K562 (cell line): ENCODE measurements at regions not wholly inside any gene's neighbourhood (a gene's known extent, or its start where the extent isn't known, plus 50 kb on each side); places are given as distances from the start of the nearest gene placed in this dataset.

Experiments
- ATAC-seq: fragments of 200-7000 bp; cut with Tn5 transposase; 3 replicates; pipeline ENCODE4 v1.9.1; 2020; ENCODE audit warnings: moderate library complexity
- BruUV-seq: library from RNA; stranded (reverse); fragments of 400-500 nt; replicated peaks from 2 replicates; lab custom pipeline; 2021; lab: Mats Ljungman, UMichigan
- CTCF ChIA-PET: fragments of 300-600 bp; formaldehyde crosslinking; extraction: SDS; loops from one replicate; lab custom pipeline; 2021; ENCODE audit warnings: low intra/inter-chr PET ratio; lab: Yijun Ruan, JAX
- POLR2A ChIA-PET: fragments of 300-600, 350-650 bp; sonication (Branson Sonifier 250); formaldehyde crosslinking; extraction: SDS; loops from one replicate; lab custom pipeline; 2021; ENCODE audit warnings: antibody characterized with exemption, inconsistent platforms; lab: Yijun Ruan, JAX
- DNase-seq, 4 experiments: peaks; one replicate each; pipeline versions ENCODE4 v3.0.0 to v3.0.0-alpha.2; 2011 to 2018; ENCODE audit warnings: low spot score in 3 of 4, mixed read lengths in 3 of 4; ENCODE audit errors: extremely low read depth in 1 of 4
- FAIRE-seq: peaks from 2 replicates; lab custom pipeline; 2011; peaks lifted over from hg19 to GRCh38; lab: Jason Lieb, UNC
- H2AFZ ChIP-seq: 2 replicates; pipeline ENCODE4 v1.6.0; 2011; ENCODE audit warnings: low read depth, low read length, control low read depth, inconsistent platforms
- H3K27ac ChIP-seq: fragments of 200-600 bp; 3 replicates; pipeline ENCODE4 v1.8.0; 2011; ENCODE audit warnings: low read depth, mild to moderate bottlenecking, control low read depth, inconsistent platforms, low read length, moderate library complexity, mixed read lengths; ENCODE audit errors: extremely low read depth
- H3K27me3 ChIP-seq, 2 experiments: fragments of 300-600 bp in 1 of 2; 2 replicates in 1 of 2; 3 replicates in 1 of 2; pipeline versions ENCODE4 v1.6.0 to v1.8.0; 2011; ENCODE audit warnings: inconsistent platforms in 2 of 2, low read length in 2 of 2, mild to moderate bottlenecking in 1 of 2, mixed read lengths in 1 of 2, moderate library complexity in 1 of 2; ENCODE audit not compliant: control insufficient read depth in 2 of 2, insufficient read depth in 2 of 2
- H3K36me3 ChIP-seq: fragments of 300-600 bp; 3 replicates; pipeline ENCODE4 v1.8.0; 2011; ENCODE audit warnings: mild to moderate bottlenecking, low read length, inconsistent platforms; ENCODE audit not compliant: control insufficient read depth, insufficient read depth
- H3K4me1 ChIP-seq, 2 experiments: fragments of 200-600 bp in 1 of 2; replicated peaks in 1 of 2; 2 replicates in 1 of 2; 3 replicates in 1 of 2; pipeline versions ENCODE4 v1.5.1 to v1.8.0; 2011; ENCODE audit warnings: inconsistent platforms in 2 of 2, low read length in 2 of 2, mild to moderate bottlenecking in 1 of 2, mixed read lengths in 1 of 2, moderate library complexity in 1 of 2; ENCODE audit not compliant: control insufficient read depth in 2 of 2, insufficient read depth in 2 of 2
- H3K4me2 ChIP-seq: 2 replicates; pipeline ENCODE4 v1.6.1; 2011; ENCODE audit warnings: low read length, control low read depth, inconsistent platforms, mixed read lengths; ENCODE audit not compliant: insufficient read depth
- H3K4me3 ChIP-seq: fragments of 200-600 bp; sonication (generic), shearing (Covaris generic); 2 replicates; pipeline ENCODE4 v1.5.1; 2016; ENCODE audit warnings: control low read depth, inconsistent platforms
- H3K79me2 ChIP-seq: fragments of 200-600 bp; 3 replicates; pipeline ENCODE4 v1.8.0; 2011; ENCODE audit warnings: low read length, inconsistent platforms; ENCODE audit not compliant: control insufficient read depth, insufficient read depth
- H3K9ac ChIP-seq, 2 experiments: 2 replicates each; pipeline versions ENCODE4 v1.6.0 to v1.6.1; 2011; ENCODE audit warnings: low read depth in 2 of 2, low read length in 2 of 2, control low read depth in 1 of 2, inconsistent platforms in 1 of 2, mild to moderate bottlenecking in 1 of 2, mixed read lengths in 1 of 2; ENCODE audit not compliant: insufficient read depth in 1 of 2
- H3K9me1 ChIP-seq: one replicate; pipeline ENCODE4 v1.6.0; 2011; ENCODE audit warnings: inconsistent platforms, mild to moderate bottlenecking, low read length, moderate library complexity; ENCODE audit not compliant: control insufficient read depth, insufficient read depth
- H3K9me3 ChIP-seq: replicated peaks from 2 replicates; pipeline ENCODE4 v1.5.1; 2011; ENCODE audit warnings: low read depth, low read length, inconsistent platforms; ENCODE audit not compliant: control insufficient read depth, insufficient read depth
- H4K20me1 ChIP-seq: replicated peaks from 2 replicates; pipeline ENCODE4 v1.6.1; 2011; ENCODE audit warnings: low read length, inconsistent platforms, mixed read lengths; ENCODE audit not compliant: control insufficient read depth, insufficient read depth
- BRCA1 ChIP-seq, 2 experiments: fragments of 450-650 bp in 1 of 2; sonication (generic) in 1 of 2; formaldehyde crosslinking in 1 of 2; IDR thresholded peaks; 2 replicates each; pipeline versions ENCODE4 v1.5.0 to v1.6.1; 2017 to 2020; ENCODE audit warnings: mild to moderate bottlenecking in 1 of 2, missing genetic modification reagents in 1 of 2
- DPF2 ChIP-seq: fragments of 450-650 bp; IDR thresholded peaks from 2 replicates; pipeline ENCODE4 v1.6.1; 2016
- KDM1A ChIP-seq, 2 experiments: fragments of 450-650 bp; IDR thresholded peaks; 2 replicates each; pipeline ENCODE4 v1.6.1; 2016; ENCODE audit warnings: mild to moderate bottlenecking in 2 of 2
- NFYB ChIP-seq: IDR thresholded peaks from 2 replicates; pipeline ENCODE4 v1.6.1; 2011; ENCODE audit warnings: mild to moderate bottlenecking, moderate library complexity; ENCODE audit not compliant: insufficient read length; ENCODE audit errors: extremely low read depth
- NR2C2 ChIP-seq, 2 experiments: fragments of 200-800 bp in 1 of 2; sonication (Bioruptor generic) in 1 of 2; sonication (generic) in 1 of 2; formaldehyde crosslinking in 1 of 2; IDR thresholded peaks; 2 replicates each; pipeline versions ENCODE4 v1.6.1 to v1.8.0; 2016 to 2022; ENCODE audit warnings: mild to moderate bottlenecking in 1 of 2, missing compliant biosample characterization in 1 of 2, missing genetic modification characterization in 1 of 2, missing genetic modification reagents in 1 of 2
- SMARCA4 ChIP-seq: fragments of 450-650 bp; IDR thresholded peaks from 2 replicates; pipeline ENCODE4 v1.6.1; 2016
- SMARCE1 ChIP-seq: fragments of 450-650 bp; IDR thresholded peaks from 2 replicates; pipeline ENCODE4 v1.7.1; 2016; ENCODE audit warnings: mild to moderate bottlenecking
- STAG1 ChIP-seq: sonication (generic); formaldehyde crosslinking; IDR thresholded peaks from 2 replicates; pipeline ENCODE4 v1.5.0; 2020; ENCODE audit warnings: missing genetic modification reagents, borderline replicate concordance
- ZBTB1 ChIP-seq: sonication (generic); formaldehyde crosslinking; IDR thresholded peaks from 2 replicates; pipeline ENCODE4 v1.8.1; 2023; ENCODE audit warnings: missing genetic modification reagents, low read depth, mild to moderate bottlenecking, borderline replicate concordance
- ZNF217 ChIP-seq: sonication (generic); formaldehyde crosslinking; IDR thresholded peaks from 2 replicates; pipeline ENCODE4 v1.8.0; 2022; ENCODE audit warnings: mild to moderate bottlenecking, missing genetic modification reagents
- WGBS: fragments of 100-300 bp; shearing (Covaris generic); methylation state at CpG from one replicate; pipeline ENCODE4 v1.1.6; 2016; ENCODE audit warnings: low coverage, mixed read lengths; ENCODE audit not compliant: insufficient coverage; ENCODE audit errors: missing lambda C conversion rate; 5-methylcytosine and 5-hydroxymethylcytosine counted together
- in situ Hi-C: fragments of 300-500 bp; cut with MboI; formaldehyde crosslinking; loops from 4 replicates; pipeline ENCODE4 v1.15.0; 2018; ENCODE audit warnings: inconsistent platforms, mixed read lengths
- intact Hi-C: fragments of 100-400 bp; cut with micrococcal nuclease; formaldehyde crosslinking; loops from 2 replicates; pipeline ENCODE4 v1.14.2; 2022
- TF ChIP-seq, protein P1 (sequence below), 2 experiments: fragments of 450-650 bp; IDR thresholded peaks; 2 replicates each; pipeline ENCODE4 v1.6.1; 2018; ENCODE audit warnings: mild to moderate bottlenecking in 2 of 2, low read depth in 1 of 2; ENCODE audit not compliant: partially characterized antibody in 2 of 2

DNA sequence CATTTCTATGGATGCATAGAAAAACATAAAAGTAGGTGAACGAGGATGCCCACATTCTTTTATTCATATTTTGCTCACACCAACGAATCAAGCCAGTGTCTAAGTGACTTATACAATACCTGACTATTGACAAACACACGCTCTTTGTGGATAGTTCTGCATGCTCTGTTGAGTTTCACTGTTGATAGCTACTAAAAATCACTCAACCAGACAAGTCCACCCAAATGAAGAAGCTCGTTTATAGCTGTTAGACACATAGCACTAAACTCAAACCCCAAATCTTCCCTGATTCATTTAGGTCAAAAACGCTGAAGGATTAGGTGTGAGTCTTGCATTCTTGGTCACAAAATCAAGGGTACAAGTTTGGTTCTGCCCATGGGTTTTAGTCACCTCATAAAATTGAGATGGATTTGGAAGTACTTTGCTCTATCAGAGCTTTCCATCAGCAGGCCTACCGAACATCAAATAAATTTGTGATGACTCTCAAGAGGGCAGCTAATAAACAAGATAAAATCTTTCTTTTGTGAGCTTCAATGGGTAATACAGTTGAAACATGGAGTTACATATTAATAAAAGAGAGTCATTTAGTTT is 92.7 kb upstream of the ETAA1 start:
- ChIA-PET POLR2A (no interaction called here), CTCF (no interaction called here)
- TF ChIP-seq STAG1 (no peak), KDM1A (IDR thresholded peaks at IDR 0.05) (no peak)
- H3K36me3 ChIP-seq = no peaks in the 10 kb centered on the region
- H3K4me2 ChIP-seq = no peak overlapping the region
- H3K27me3 ChIP-seq = no peaks in the 10 kb centered on the region
- FAIRE-seq (no peak), DNase-seq (no peak), ATAC-seq (no peak)
- no peak overlapping the region for H3K27ac ChIP-seq
- in situ Hi-C loops (no loop called here), intact Hi-C loops (no loop called here)
- no peaks in the 10 kb centered on the region for H3K79me2 ChIP-seq
- no peaks in the 10 kb centered on the region for H3K9me3 ChIP-seq
- no peaks in the 10 kb centered on the region for H3K9me1 ChIP-seq
- no peak overlapping the region for H3K4me3 ChIP-seq
- WGBS = 0% methylated on average over 6 of the region's 6 CpGs
- no peaks in the 10 kb centered on the region for H4K20me1 ChIP-seq
- H3K9ac ChIP-seq = no peak overlapping the region
- BruUV-seq = no TSS peak
- H3K4me1 ChIP-seq = no peaks in the 10 kb centered on the region
- no peak overlapping the region for H2AFZ ChIP-seq

DNA sequence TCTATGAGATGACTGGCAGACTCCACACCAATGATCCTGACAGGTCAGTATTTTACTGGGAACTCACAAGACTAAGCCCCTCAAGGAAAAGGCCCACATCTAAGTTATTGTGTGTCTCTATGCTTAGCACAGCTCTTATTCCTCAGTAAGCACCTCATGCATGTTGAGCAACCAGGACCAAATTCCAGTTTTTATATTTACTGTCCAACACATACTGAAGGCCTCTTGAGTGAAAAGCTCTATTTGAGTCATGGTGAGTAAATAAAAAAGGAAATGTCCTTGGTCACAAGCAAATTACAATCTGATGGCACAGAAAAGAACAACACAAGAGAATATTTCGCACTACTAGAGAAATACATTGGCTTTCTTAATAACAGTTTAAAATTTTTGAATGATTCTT is 87.9 kb upstream of the ETAA1 start:
- ChIA-PET POLR2A (no interaction called here), CTCF (no interaction called here)
- no peaks in the 10 kb centered on the region for H3K36me3 ChIP-seq
- H3K4me2 ChIP-seq = no peak overlapping the region
- H3K27ac ChIP-seq = no peak overlapping the region
- H3K4me1 ChIP-seq = no peaks in the 10 kb centered on the region
- FAIRE-seq = no peak
- TF ChIP-seq NFYB (no peak), SMARCE1 (no peak), ZBTB1 (no peak), NR2C2 (CRISPR knock-in tag; IDR thresholded peaks at IDR 0.05) (no peak), NR2C2 (tag; IDR thresholded peaks at IDR 0.05) (no peak), ZNF217 (CRISPR knock-in tag) (no peak), DPF2 (no peak), SMARCA4 (no peak), BRCA1 (IDR thresholded peaks at IDR 0.05) (no peak), BRCA1 (CRISPR knock-in tag; IDR thresholded peaks at IDR 0.05) (no peak)
- TF ChIP-seq, protein P1, sequence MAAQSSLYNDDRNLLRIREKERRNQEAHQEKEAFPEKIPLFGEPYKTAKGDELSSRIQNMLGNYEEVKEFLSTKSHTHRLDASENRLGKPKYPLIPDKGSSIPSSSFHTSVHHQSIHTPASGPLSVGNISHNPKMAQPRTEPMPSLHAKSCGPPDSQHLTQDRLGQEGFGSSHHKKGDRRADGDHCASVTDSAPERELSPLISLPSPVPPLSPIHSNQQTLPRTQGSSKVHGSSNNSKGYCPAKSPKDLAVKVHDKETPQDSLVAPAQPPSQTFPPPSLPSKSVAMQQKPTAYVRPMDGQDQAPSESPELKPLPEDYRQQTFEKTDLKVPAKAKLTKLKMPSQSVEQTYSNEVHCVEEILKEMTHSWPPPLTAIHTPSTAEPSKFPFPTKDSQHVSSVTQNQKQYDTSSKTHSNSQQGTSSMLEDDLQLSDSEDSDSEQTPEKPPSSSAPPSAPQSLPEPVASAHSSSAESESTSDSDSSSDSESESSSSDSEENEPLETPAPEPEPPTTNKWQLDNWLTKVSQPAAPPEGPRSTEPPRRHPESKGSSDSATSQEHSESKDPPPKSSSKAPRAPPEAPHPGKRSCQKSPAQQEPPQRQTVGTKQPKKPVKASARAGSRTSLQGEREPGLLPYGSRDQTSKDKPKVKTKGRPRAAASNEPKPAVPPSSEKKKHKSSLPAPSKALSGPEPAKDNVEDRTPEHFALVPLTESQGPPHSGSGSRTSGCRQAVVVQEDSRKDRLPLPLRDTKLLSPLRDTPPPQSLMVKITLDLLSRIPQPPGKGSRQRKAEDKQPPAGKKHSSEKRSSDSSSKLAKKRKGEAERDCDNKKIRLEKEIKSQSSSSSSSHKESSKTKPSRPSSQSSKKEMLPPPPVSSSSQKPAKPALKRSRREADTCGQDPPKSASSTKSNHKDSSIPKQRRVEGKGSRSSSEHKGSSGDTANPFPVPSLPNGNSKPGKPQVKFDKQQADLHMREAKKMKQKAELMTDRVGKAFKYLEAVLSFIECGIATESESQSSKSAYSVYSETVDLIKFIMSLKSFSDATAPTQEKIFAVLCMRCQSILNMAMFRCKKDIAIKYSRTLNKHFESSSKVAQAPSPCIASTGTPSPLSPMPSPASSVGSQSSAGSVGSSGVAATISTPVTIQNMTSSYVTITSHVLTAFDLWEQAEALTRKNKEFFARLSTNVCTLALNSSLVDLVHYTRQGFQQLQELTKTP (IDR thresholded peaks at IDR 0.05; ENCODE audit: low read depth in 1 of 2, partially characterized antibody in 2 of 2) = no peak
- BruUV-seq = no TSS peak
- no peaks in the 10 kb centered on the region for H3K27me3 ChIP-seq
- no peak overlapping the region for H3K4me3 ChIP-seq
- in situ Hi-C loops (no loop called here), intact Hi-C loops (no loop called here)
- H3K79me2 ChIP-seq = no peaks in the 10 kb centered on the region
- H3K9ac ChIP-seq = no peak overlapping the region
- H4K20me1 ChIP-seq = no peaks in the 10 kb centered on the region
- no peaks in the 10 kb centered on the region for H3K9me3 ChIP-seq
- H2AFZ ChIP-seq = no peak overlapping the region
- no peak for DNase-seq
- ATAC-seq = no peak
- WGBS = 5% methylated on average over 1 of the region's 1 CpG
- H3K9me1 ChIP-seq = no peaks in the 10 kb centered on the region
